Thoracic aorta (tissue), 2 donors: ENCODE measurements at regions not wholly inside any gene's neighbourhood (a gene's known extent, or its start where the extent isn't known, plus 50 kb on each side); places are given as distances from the start of the nearest gene placed in this dataset.

ENCODE experiments used
- ATAC-seq: fragments of 150-250 bp; one replicate; pipeline ENCODE4 v1.8.0; 2017; ENCODE audit warnings: low read depth; ENCODE audit not compliant: insufficient number of reproducible peaks, low FRiP score
- DNase-seq: peaks from one replicate; pipeline ENCODE4 v3.0.0-alpha.2; 2020; ENCODE audit warnings: low spot score
- H3K27ac ChIP-seq, 2 donors: fragments of 200-600 bp; sonication (generic); 1 replicate in 1 of 2; 2 replicates in 1 of 2; pipeline ENCODE4 v1.5.1; 2016; ENCODE audit warnings: mild to moderate bottlenecking in 2 of 2, moderate library complexity in 2 of 2
- H3K27me3 ChIP-seq: fragments of 200-600 bp; sonication (generic); replicated peaks from 2 replicates; pipeline ENCODE4 v1.6.0; 2016; ENCODE audit warnings: mild to moderate bottlenecking; ENCODE audit not compliant: insufficient read depth
- H3K36me3 ChIP-seq: fragments of 200-600 bp; sonication (generic); one replicate; pipeline ENCODE4 v1.5.1; 2016
- H3K4me1 ChIP-seq, 2 donors: fragments of 200-600 bp; sonication (generic); 1 replicate in 1 of 2; 2 replicates in 1 of 2; pipeline versions ENCODE4 v1.5.1 to v1.6.0; 2016; ENCODE audit warnings: low read depth in 2 of 2, mild to moderate bottlenecking in 1 of 2; ENCODE audit not compliant: control insufficient read depth in 1 of 2
- H3K4me3 ChIP-seq: fragments of 200-600 bp; sonication (generic); 2 replicates; pipeline ENCODE4 v1.5.1; 2016; ENCODE audit warnings: mild to moderate bottlenecking
- H3K9me3 ChIP-seq: fragments of 200-600 bp; sonication (generic); 2 replicates; pipeline ENCODE4 v1.5.1; 2016
- TF ChIP-seq, protein P1 (sequence below): fragments of 200-600 bp; sonication (generic); IDR thresholded peaks from one replicate; pipeline ENCODE4 v1.5.1; 2019; ENCODE audit warnings: antibody characterized with exemption

DNA sequence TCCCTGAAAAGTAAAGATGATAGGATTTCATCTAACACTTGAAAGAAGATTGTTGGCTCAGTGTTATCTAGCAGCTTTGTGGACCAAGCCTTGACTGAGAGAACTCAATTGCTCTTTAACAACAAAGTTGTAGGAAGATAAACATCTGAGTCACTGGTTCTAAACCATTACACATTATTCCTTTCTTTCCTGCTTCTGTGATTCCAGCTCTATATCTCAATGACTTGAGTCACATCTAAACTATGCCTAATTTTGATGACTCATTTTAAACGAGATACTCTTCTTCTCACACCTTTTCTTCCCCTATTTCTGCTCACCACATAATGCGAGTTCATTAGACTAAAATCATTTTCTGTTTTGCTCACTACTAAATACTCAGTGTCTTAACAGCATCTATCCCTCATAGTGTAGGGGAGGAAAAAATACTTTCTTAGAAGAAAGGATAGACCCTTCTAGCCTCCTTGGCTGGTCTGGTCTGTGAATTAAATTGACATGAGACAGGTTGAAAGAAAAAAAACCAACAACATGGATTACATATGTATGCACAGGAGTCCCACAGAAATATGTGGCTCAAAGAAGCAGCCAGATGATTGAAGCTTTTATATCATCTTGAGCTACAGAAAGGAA lies 201.4 kb downstream of the C12orf50 start:
- Histone ChIP-seq H3K27me3 (no peaks in the 10 kb centered on the region), H3K9me3 (no peaks in the 10 kb centered on the region), H3K27ac (no peak overlapping the region), H3K4me1 (peaks cover 4 to 10% of the 10 kb centered on the region in 2 donors), H3K36me3 (no peaks in the 10 kb centered on the region), H3K4me3 (no peak overlapping the region)
- ATAC-seq (no peak), DNase-seq (no peak)
- TF ChIP-seq, protein P1, sequence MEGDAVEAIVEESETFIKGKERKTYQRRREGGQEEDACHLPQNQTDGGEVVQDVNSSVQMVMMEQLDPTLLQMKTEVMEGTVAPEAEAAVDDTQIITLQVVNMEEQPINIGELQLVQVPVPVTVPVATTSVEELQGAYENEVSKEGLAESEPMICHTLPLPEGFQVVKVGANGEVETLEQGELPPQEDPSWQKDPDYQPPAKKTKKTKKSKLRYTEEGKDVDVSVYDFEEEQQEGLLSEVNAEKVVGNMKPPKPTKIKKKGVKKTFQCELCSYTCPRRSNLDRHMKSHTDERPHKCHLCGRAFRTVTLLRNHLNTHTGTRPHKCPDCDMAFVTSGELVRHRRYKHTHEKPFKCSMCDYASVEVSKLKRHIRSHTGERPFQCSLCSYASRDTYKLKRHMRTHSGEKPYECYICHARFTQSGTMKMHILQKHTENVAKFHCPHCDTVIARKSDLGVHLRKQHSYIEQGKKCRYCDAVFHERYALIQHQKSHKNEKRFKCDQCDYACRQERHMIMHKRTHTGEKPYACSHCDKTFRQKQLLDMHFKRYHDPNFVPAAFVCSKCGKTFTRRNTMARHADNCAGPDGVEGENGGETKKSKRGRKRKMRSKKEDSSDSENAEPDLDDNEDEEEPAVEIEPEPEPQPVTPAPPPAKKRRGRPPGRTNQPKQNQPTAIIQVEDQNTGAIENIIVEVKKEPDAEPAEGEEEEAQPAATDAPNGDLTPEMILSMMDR: no peak

DNA sequence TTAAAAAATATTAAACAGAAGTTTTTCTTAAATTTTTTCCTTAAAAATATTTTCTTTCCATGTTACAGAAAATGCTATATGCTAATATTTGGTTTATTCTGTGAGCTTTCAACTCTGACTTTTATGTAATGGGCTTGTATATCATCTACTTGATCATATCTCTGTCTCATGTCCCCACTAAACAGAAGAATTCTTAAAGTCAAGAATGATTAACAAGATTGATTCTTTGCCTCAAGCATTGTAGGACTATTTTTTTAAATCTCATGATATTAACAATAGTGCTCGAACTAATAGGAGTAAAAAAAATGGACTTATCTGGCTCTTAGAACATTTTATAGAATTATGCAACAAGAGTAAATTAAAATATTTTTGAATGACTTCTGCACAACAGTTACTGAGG lies 206.3 kb downstream of the C12orf50 start:
- no peak overlapping the region for H3K4me3 ChIP-seq
- H3K36me3 ChIP-seq: no peaks in the 10 kb centered on the region
- TF ChIP-seq, protein P1: no peak
- ATAC-seq (no peak), DNase-seq (no peak)
- peaks cover 0 to under 1% of the 10 kb centered on the region in 2 donors for H3K4me1 ChIP-seq
- no peaks in the 10 kb centered on the region for H3K9me3 ChIP-seq
- no peaks in the 10 kb centered on the region for H3K27me3 ChIP-seq
- H3K27ac ChIP-seq: no peak overlapping the region

DNA sequence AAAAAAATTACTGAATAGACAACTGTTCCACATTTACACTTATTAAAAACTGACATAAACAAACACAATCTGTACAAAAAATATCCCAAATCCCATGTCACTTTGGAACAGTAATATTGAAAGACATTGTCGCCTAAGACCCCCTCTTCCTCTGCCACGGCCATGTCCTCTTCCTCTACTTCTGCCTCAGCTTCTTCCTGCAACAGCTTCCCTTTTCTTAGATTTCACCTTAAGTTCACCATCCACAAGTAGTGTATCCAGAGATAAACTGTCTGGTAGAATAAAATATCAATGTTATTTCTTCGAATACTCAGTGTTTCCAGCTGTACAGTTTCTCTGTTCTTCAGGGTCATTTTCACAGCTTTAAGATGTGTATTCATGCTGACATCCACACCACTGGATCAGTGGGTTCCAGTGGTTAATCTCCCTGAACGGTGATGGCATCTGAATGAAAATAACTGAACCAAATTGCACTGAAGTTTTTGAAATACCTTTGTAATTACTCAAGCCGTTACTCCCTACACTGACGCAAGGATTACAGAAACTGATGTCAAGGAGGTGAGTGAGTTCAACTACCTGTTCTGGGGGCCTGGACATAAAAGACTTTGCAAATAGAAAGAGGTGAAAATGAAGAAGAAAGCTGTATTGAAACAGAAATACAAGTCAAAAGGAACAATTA lies 208.5 kb downstream of the C12orf50 start:
- H3K4me1 ChIP-seq: peaks cover 5 to 6% of the 10 kb centered on the region in 2 donors
- no peaks in the 10 kb centered on the region for H3K9me3 ChIP-seq
- DNase-seq (no peak), ATAC-seq (no peak)
- no peaks in the 10 kb centered on the region for H3K36me3 ChIP-seq
- TF ChIP-seq, protein P1: no peak
- no peak overlapping the region for H3K27ac ChIP-seq
- no peak overlapping the region for H3K4me3 ChIP-seq
- H3K27me3 ChIP-seq: no peaks in the 10 kb centered on the region

DNA sequence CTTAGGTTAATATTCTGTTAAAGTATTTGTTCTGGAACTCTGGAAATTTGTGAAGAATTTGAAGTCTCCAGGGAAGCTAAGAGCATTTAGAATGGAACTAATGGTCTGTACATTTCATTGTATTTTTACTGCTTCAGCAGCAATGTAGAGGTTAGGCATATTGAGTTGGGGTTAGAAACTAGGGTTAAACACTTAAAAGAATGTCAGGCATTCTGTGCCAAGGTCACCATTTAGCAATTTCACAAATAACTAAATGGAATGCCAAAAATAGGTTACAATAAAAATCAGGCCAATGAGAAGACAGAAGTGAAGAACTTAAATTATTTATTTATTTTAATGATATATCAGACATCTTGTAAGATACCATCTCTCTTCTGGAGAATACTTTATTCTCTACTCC lies 210.8 kb downstream of the C12orf50 start:
- TF ChIP-seq, protein P1: no peak
- Histone ChIP-seq H3K27ac (no peak overlapping the region), H3K36me3 (no peaks in the 10 kb centered on the region), H3K4me1 (peaks cover 8% of the 10 kb centered on the region in 2 donors), H3K4me3 (no peak overlapping the region), H3K27me3 (no peaks in the 10 kb centered on the region), H3K9me3 (no peaks in the 10 kb centered on the region)
- DNase-seq: no peak
- no peak for ATAC-seq

DNA sequence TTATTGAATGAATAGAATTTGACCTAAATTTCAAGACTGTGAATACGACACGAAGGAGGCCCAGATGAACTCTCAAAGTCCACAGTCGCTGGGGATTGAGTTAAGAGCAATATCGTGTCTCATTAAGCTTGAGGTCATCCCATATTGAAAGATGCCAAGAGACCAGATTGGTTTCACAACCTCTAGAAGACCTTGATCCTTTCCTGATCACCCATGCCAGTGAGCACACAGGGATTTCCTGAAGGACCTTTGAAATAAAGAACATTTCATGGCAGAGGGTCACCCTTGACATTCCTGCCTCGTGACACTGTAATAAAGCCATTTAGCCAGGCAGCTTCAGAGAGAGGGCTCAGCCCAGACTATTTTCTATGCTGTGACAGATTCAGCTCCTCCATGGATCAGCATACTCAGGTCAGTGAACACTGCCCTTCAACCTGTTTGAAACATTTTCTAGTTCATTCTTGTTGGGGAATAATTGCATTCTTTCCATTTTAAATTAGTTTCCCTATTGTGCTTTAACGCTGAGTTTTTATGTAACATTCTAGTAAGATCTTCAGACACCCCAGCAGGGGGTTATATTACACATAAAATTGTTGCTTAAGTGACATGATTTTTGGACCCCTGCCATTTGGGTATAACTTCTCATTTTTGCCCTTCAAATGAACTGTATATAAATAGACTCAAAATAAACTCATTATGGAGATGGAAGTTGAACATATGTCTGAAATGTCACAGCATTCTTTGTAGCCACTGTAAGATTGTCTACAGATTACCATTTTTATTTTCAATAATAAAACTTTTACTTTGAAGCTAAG lies 213.2 kb downstream of the C12orf50 start:
- H3K9me3 ChIP-seq: no peaks in the 10 kb centered on the region
- DNase-seq (no peak), ATAC-seq (no peak)
- no peaks in the 10 kb centered on the region for H3K36me3 ChIP-seq
- H3K27me3 ChIP-seq: no peaks in the 10 kb centered on the region
- peaks cover 14 to 16% of the 10 kb centered on the region in 2 donors for H3K4me1 ChIP-seq
- TF ChIP-seq, protein P1: no peak
- H3K27ac ChIP-seq: no peak overlapping the region
- no peak overlapping the region for H3K4me3 ChIP-seq
